ENCODE measurements at regions not wholly inside any gene's neighbourhood (a gene's known extent, or its start where the extent isn't known, plus 50 kb on each side); places are given as distances from the start of the nearest gene placed in this dataset.

GRCh38 chr14:41297576-41298327 is 308.9 kb upstream of the LRFN5 start:
- Histone ChIP-seq H3K27ac (ENCODE audit: low read depth in 1 of 2, low read length in 2 of 2) (no peak overlapping the region), H3K27me3 (ENCODE audit: control insufficient read depth in 4 of 4, insufficient read depth in 4 of 4, low read length in 3 of 4) (no peaks in the 10 kb centered on the region), H3K9ac (ENCODE audit: low read depth in 1 of 2, low read length in 2 of 2) (no peak overlapping the region), H3K4me3 (ENCODE audit: low read depth in 1 of 3, low read length in 3 of 3) (no peak overlapping the region), H3K9me3 (ENCODE audit: control insufficient read depth in 4 of 4, low read length in 3 of 4) (no peaks in the 10 kb centered on the region), H3K4me1 (ENCODE audit: control insufficient read depth in 4 of 4, insufficient read depth in 4 of 4, low read length in 3 of 4) (no peaks in the 10 kb centered on the region), H3K36me3 (ENCODE audit: control insufficient read depth in 4 of 4, insufficient read depth in 3 of 4, low read depth in 1 of 4, low read length in 3 of 4) (no peaks in the 10 kb centered on the region)
- whole genome bisulfite sequencing = 48% methylated on average over 5 of the region's 5 CpGs
- TF ChIP-seq HNF4A (conservative IDR thresholded peaks at IDR 0.05) (no peak), NR2F2 (IDR thresholded peaks at IDR 0.05) (no peak), ZBTB33 (IDR thresholded peaks at IDR 0.05) (no peak), SP1 (IDR thresholded peaks at IDR 0.05) (no peak), RAD21 (IDR thresholded peaks at IDR 0.05) (no peak), FOXA1 (IDR thresholded peaks at IDR 0.05) (no peak), GABPA (IDR thresholded peaks at IDR 0.05 in 1 of 2, conservative IDR thresholded peaks at IDR 0.05 in 1 of 2) (no peak), ATF3 (IDR thresholded peaks at IDR 0.05) (no peak)
- DNase-seq (ENCODE audit: low spot score) = no peak

GRCh38 chr14:41295734-41296133 is 310.9 kb upstream of the LRFN5 start:
- Histone ChIP-seq H3K4me3 (ENCODE audit: low read depth in 1 of 3, low read length in 3 of 3) (no peak overlapping the region), H3K27me3 (ENCODE audit: control insufficient read depth in 4 of 4, insufficient read depth in 4 of 4, low read length in 3 of 4) (no peaks in the 10 kb centered on the region)
- 88% methylated on average over 3 of the region's 3 CpGs for WGBS

More at GRCh38 chr14:41295734-41296133, 310.9 kb upstream of the LRFN5 start:
- no peak for DNase-seq (ENCODE audit: low spot score)
- TF ChIP-seq FOXA2 (IDR thresholded peaks at IDR 0.05) (no peak), MAX (IDR thresholded peaks at IDR 0.05) (no peak), YY1 (IDR thresholded peaks at IDR 0.05) (no peak), GABPA (IDR thresholded peaks at IDR 0.05 in 1 of 2, conservative IDR thresholded peaks at IDR 0.05 in 1 of 2) (no peak), RAD21 (IDR thresholded peaks at IDR 0.05) (no peak), NR2F2 (IDR thresholded peaks at IDR 0.05) (no peak), ZBTB33 (IDR thresholded peaks at IDR 0.05) (no peak), TAF1 (conservative IDR thresholded peaks at IDR 0.05) (no peak), REST (IDR thresholded peaks at IDR 0.05) (no peak), ATF3 (IDR thresholded peaks at IDR 0.05) (no peak), HNF4A (conservative IDR thresholded peaks at IDR 0.05) (no peak)
- H3K4me1 ChIP-seq (ENCODE audit: control insufficient read depth in 4 of 4, insufficient read depth in 4 of 4, low read length in 3 of 4) = no peaks in the 10 kb centered on the region
- H3K9ac ChIP-seq (ENCODE audit: low read depth in 1 of 2, low read length in 2 of 2) = no peak overlapping the region
- no peaks in the 10 kb centered on the region for H3K9me3 ChIP-seq (ENCODE audit: control insufficient read depth in 4 of 4, low read length in 3 of 4)
- H3K27ac ChIP-seq (ENCODE audit: low read depth in 1 of 2, low read length in 2 of 2) = no peak overlapping the region
- no peaks in the 10 kb centered on the region for H3K36me3 ChIP-seq (ENCODE audit: control insufficient read depth in 4 of 4, insufficient read depth in 3 of 4, low read depth in 1 of 4, low read length in 3 of 4)
